SU-DHL-6 (cell line): ENCODE measurements at regions not wholly inside any gene's neighbourhood (a gene's known extent, or its start where the extent isn't known, plus 50 kb on each side); places are given as distances from the start of the nearest gene placed in this dataset.

ENCODE experiments used
- H2AFZ ChIP-seq: fragments of 200-600 bp; sonication (generic); 2 replicates; pipeline ENCODE4 v1.6.1; 2014; ENCODE audit warnings: low read depth, mild to moderate bottlenecking, moderate library complexity, mixed read lengths, antibody characterized with exemption, low read length; ENCODE audit not compliant: severe bottlenecking
- H3F3A ChIP-seq: fragments of 200-600 bp; shearing (Covaris generic); 2 replicates; pipeline ENCODE4 v1.6.0; 2016; ENCODE audit warnings: antibody characterized with exemption, mild to moderate bottlenecking; ENCODE audit not compliant: insufficient read depth
- H3K27ac ChIP-seq: fragments of 200-600 bp; sonication (generic); 2 replicates; pipeline ENCODE4 v1.5.1; 2016; ENCODE audit warnings: low read depth, mild to moderate bottlenecking, low read length, moderate library complexity, mixed read lengths
- H3K27me3 ChIP-seq: fragments of 200-600 bp; sonication (generic), shearing (Covaris generic); 2 replicates; pipeline ENCODE4 v1.6.0; 2014; ENCODE audit warnings: mild to moderate bottlenecking, low read length
- H3K36me3 ChIP-seq: fragments of 200-600 bp; sonication (generic); 2 replicates; pipeline ENCODE4 v1.6.1; 2014; ENCODE audit warnings: mild to moderate bottlenecking, low read length, mixed read lengths
- H3K4me2 ChIP-seq: fragments of 300-600, 200-600 bp; shearing (Covaris generic), sonication (generic); 2 replicates; pipeline ENCODE4 v1.6.0; 2014; ENCODE audit warnings: low read length, low read depth, mild to moderate bottlenecking; ENCODE audit not compliant: poor library complexity, severe bottlenecking
- H3K4me3 ChIP-seq: fragments of 200-600 bp; sonication (generic); 2 replicates; pipeline ENCODE4 v1.5.1; 2014; ENCODE audit warnings: antibody characterized with exemption, low read length, mild to moderate bottlenecking, mixed read lengths; ENCODE audit not compliant: insufficient read depth, poor library complexity, severe bottlenecking
- H3K79me2 ChIP-seq: fragments of 200-600 bp; sonication (generic); 2 replicates; pipeline ENCODE4 v1.6.1; 2014; ENCODE audit warnings: mild to moderate bottlenecking, low read length, moderate library complexity; ENCODE audit not compliant: insufficient read depth
- H3K9ac ChIP-seq: fragments of 200-600 bp; sonication (generic); 2 replicates; pipeline ENCODE4 v1.7.0; 2014; ENCODE audit warnings: mild to moderate bottlenecking, low read length
- H3K9me2 ChIP-seq: fragments of 200-600 bp; sonication (generic); replicated peaks from 2 replicates; pipeline ENCODE4 v1.6.1; 2014; ENCODE audit warnings: low read length; ENCODE audit not compliant: insufficient read depth
- H3K9me3 ChIP-seq: fragments of 200-600 bp; sonication (generic); 2 replicates; pipeline ENCODE4 v1.6.1; 2014; ENCODE audit warnings: low read length, mixed read lengths; ENCODE audit not compliant: insufficient read depth
- H4K20me1 ChIP-seq: fragments of 200-600 bp; sonication (generic); 2 replicates; pipeline ENCODE4 v1.6.1; 2014; ENCODE audit warnings: low read depth, mild to moderate bottlenecking, antibody characterized with exemption, low read length, moderate library complexity, mixed read lengths
- CTCF ChIP-seq: fragments of 200-600 bp; sonication (generic); IDR thresholded peaks from one replicate; pipeline ENCODE4 v1.5.1; 2017; ENCODE audit warnings: antibody characterized with exemption, mild to moderate bottlenecking, low read length, moderate library complexity; ENCODE audit not compliant: insufficient read depth, poor library complexity, severe bottlenecking
- EZH2phosphoT487 ChIP-seq: fragments of 200-600 bp; sonication (generic), shearing (Covaris generic); conservative IDR thresholded peaks from 2 replicates; pipeline ENCODE4 v1.6.1; 2018; ENCODE audit warnings: mild to moderate bottlenecking, antibody characterized with exemption, low read length, moderate library complexity, mixed read lengths

GRCh38 chr9:118640836-118641560, 728.2 kb downstream of the BRINP1 start:
- no peaks in the 10 kb centered on the region for H3K9me3 ChIP-seq
- H3K9me2 ChIP-seq, result no peaks in the 10 kb centered on the region
- no peak overlapping the region for H2AFZ ChIP-seq
- no peak overlapping the region for H3K4me2 ChIP-seq
- H4K20me1 ChIP-seq, result no peaks in the 10 kb centered on the region
- no peaks in the 10 kb centered on the region for H3K79me2 ChIP-seq
- no peaks in the 10 kb centered on the region for H3F3A ChIP-seq
- no peaks in the 10 kb centered on the region for H3K36me3 ChIP-seq
- TF ChIP-seq CTCF, result no peak
- TF ChIP-seq EZH2phosphoT487, result no peak
- no peak overlapping the region for H3K4me3 ChIP-seq
- H3K27me3 ChIP-seq, result no peaks in the 10 kb centered on the region
- no peak overlapping the region for H3K27ac ChIP-seq
- H3K9ac ChIP-seq, result no peak overlapping the region

DNA sequence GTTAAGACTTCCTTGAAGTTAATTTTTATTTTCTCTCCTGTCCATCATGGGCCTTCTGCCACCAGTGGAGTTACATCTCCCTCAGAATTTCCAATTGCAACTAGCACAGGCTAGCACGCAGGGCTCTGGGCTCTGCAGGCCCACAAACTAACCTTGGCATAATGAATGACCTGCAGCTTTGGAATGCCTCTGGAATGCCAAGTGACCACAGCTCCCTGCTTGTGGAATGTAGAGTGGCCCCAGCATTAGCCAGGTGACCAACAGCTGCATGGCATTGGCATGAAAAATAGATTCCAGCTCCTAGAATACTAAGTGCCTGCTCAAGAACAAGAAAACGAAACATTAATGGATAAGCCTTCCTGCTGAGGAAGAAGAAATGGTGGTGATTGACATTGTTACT, 726.1 kb downstream of the BRINP1 start:
- Histone ChIP-seq H3K27ac (no peak overlapping the region), H3K4me3 (no peak overlapping the region), H3F3A (no peaks in the 10 kb centered on the region), H2AFZ (no peak overlapping the region), H3K9me3 (no peaks in the 10 kb centered on the region), H3K79me2 (no peaks in the 10 kb centered on the region), H3K36me3 (no peaks in the 10 kb centered on the region), H3K27me3 (no peaks in the 10 kb centered on the region), H3K4me2 (no peak overlapping the region), H3K9ac (no peak overlapping the region), H4K20me1 (no peaks in the 10 kb centered on the region), H3K9me2 (no peaks in the 10 kb centered on the region)
- TF ChIP-seq EZH2phosphoT487 (no peak), CTCF (no peak)

GRCh38 chr9:118644066-118644465, 725.2 kb downstream of the BRINP1 start:
- TF ChIP-seq CTCF, result no peak
- Histone ChIP-seq H3K36me3 (no peaks in the 10 kb centered on the region), H3K4me2 (no peak overlapping the region), H2AFZ (no peak overlapping the region), H3F3A (no peaks in the 10 kb centered on the region), H3K27me3 (no peaks in the 10 kb centered on the region), H3K9ac (no peak overlapping the region), H4K20me1 (no peaks in the 10 kb centered on the region), H3K27ac (no peak overlapping the region), H3K9me3 (no peaks in the 10 kb centered on the region), H3K79me2 (no peaks in the 10 kb centered on the region), H3K4me3 (no peak overlapping the region), H3K9me2 (no peaks in the 10 kb centered on the region)

DNA sequence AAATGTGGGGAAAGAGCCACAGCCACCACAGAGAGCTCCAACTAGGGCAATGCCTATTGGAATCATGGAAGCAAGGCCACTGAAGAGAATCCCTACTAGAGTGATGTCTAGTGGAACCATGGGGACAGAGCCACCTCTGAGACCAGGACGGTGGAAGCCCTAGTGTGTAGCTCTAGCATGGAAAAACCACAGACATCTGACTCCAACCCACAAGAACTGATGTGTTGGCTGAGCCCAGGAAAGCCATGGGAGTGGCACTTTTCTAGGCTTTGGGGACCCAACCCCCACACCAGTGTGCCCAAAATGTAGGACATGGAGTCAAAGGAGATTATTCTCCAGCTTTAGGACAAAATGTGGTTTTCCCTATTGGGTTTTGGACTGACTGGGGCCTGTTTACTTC, 721.9 kb downstream of the BRINP1 start:
- Histone ChIP-seq H3K9me3 (no peaks in the 10 kb centered on the region), H3K79me2 (no peaks in the 10 kb centered on the region), H3K27me3 (no peaks in the 10 kb centered on the region), H3K36me3 (no peaks in the 10 kb centered on the region), H3K27ac (no peak overlapping the region), H3K4me2 (no peak overlapping the region), H4K20me1 (no peaks in the 10 kb centered on the region), H3K9ac (no peak overlapping the region), H3K9me2 (no peaks in the 10 kb centered on the region), H3K4me3 (no peak overlapping the region), H3F3A (no peaks in the 10 kb centered on the region), H2AFZ (no peak overlapping the region)
- TF ChIP-seq CTCF, result no peak
- no peak for TF ChIP-seq EZH2phosphoT487
